ENCODE measurements at regions not wholly inside any gene's neighbourhood (a gene's known extent, or its start where the extent isn't known, plus 50 kb on each side); places are given as distances from the start of the nearest gene placed in this dataset.

- ATAC-seq, result no peak; a peak in 1 of 6 replicates
Observed at GRCh38 chr3:16086690-16087089, 87.8 kb upstream of the GALNT15 start.

GRCh38 chr3:16088496-16088895 is 86.0 kb upstream of the GALNT15 start:
- WGBS (ENCODE audit: missing lambda C conversion rate), result 88% methylated on average over 1 of the region's 1 CpG
- Histone ChIP-seq H3K9me3 (no peaks in the 10 kb centered on the region), H3K4me1 (peaks cover 18% of the 10 kb centered on the region), H3K4me2 (no peak overlapping the region), H3K27ac (no peak overlapping the region), H3K4me3 (no peak overlapping the region)
- CTCF ChIA-PET, result interaction anchor here (3.8 kb wide), 1 partner anchor 40 kb away, joined by 19 read pairs; no protein-coding TSS in a partner anchor
- TF ChIP-seq FOSL2 (IDR thresholded peaks at IDR 0.05) (no peak), FOSL2 (CRISPR knock-in tag; IDR thresholded peaks at IDR 0.05) (no peak), POLR2AphosphoS2 (conservative IDR thresholded peaks at IDR 0.05; ENCODE audit: low read length) (no peak), ELK1 (IDR thresholded peaks at IDR 0.05; ENCODE audit: low read depth, low read length) (no peak), SMC3 (IDR thresholded peaks at IDR 0.05) (no peak), FOSB (CRISPR knock-in tag; IDR thresholded peaks at IDR 0.05) (no peak), CEBPB (IDR thresholded peaks at IDR 0.05) (no peak), TFCP2L1 (CRISPR knock-in tag; IDR thresholded peaks at IDR 0.05) (no peak), NPAS2 (CRISPR knock-in tag; IDR thresholded peaks at IDR 0.05; ENCODE audit: borderline replicate concordance) (no peak), NFE2L2 (conservative IDR thresholded peaks at IDR 0.05; ENCODE audit: low read length) (no peak), RCOR1 (IDR thresholded peaks at IDR 0.05; ENCODE audit: low read depth, low read length) (no peak), HOXA7 (CRISPR knock-in tag; IDR thresholded peaks at IDR 0.05) (no peak), EHMT2 (IDR thresholded peaks at IDR 0.05; ENCODE audit: low read depth) (no peak), E2F6 (IDR thresholded peaks at IDR 0.05; ENCODE audit: borderline replicate concordance, low read depth) (no peak)
- FAIRE-seq (no peak), ATAC-seq (no peak), DNase-seq (ENCODE audit: low read depth in 1 of 2, low spot score in 1 of 2) (no peak)
- POLR2A ChIA-PET, result no interaction called here

More at GRCh38 chr3:16086690-16087089, 87.8 kb upstream of the GALNT15 start:
- DNase-seq (ENCODE audit: low read depth in 1 of 2, low spot score in 1 of 2), result no peak
- CTCF ChIA-PET, result interaction anchor here (1.0 to 1.3 kb wide), 2 partner anchors 26 to 29 kb away, joined by 4 read pairs; no protein-coding TSS in a partner anchor
- no peak overlapping the region for H3K4me2 ChIP-seq
- H3K4me1 ChIP-seq, result peaks cover 18% of the 10 kb centered on the region
- 20% methylated on average over 1 of the region's 1 CpG for WGBS (ENCODE audit: missing lambda C conversion rate)
- H3K9me3 ChIP-seq, result peaks cover 11% of the 10 kb centered on the region
- H3K27ac ChIP-seq, result peak overlapping the region in 1 of 2 experiments; percentile 13; a peak in 2 of 6 replicates
- no peak for TF ChIP-seq RARB (CRISPR knock-in tag; IDR thresholded peaks at IDR 0.05)
- TF ChIP-seq EHMT2 (IDR thresholded peaks at IDR 0.05; ENCODE audit: low read depth), result no peak
- no peak for FAIRE-seq
- H3K4me3 ChIP-seq, result no peak overlapping the region
- POLR2A ChIA-PET, result no interaction called here

GRCh38 chr3:16089521-16089920 is 85.0 kb upstream of the GALNT15 start:
- Histone ChIP-seq H3K4me3 (no peak overlapping the region), H3K4me1 (peaks cover 18% of the 10 kb centered on the region), H3K4me2 (peak overlapping the region; percentile 58), H3K27ac (peak overlapping the region; percentile 38 to 49; a peak in 4 of 6 replicates), H3K9me3 (no peaks in the 10 kb centered on the region)
- no peak for DNase-seq (ENCODE audit: low read depth in 1 of 2, low spot score in 1 of 2)
- no peak for TF ChIP-seq HDAC2 (IDR thresholded peaks at IDR 0.05)
- no peak for TF ChIP-seq SREBF2 (IDR thresholded peaks at IDR 0.05)
- no peak for TF ChIP-seq CHD2 (IDR thresholded peaks at IDR 0.05; ENCODE audit: low read length, partially characterized antibody)
- TF ChIP-seq MAX (IDR thresholded peaks at IDR 0.05), result no peak
- TF ChIP-seq PHF8 (IDR thresholded peaks at IDR 0.05; ENCODE audit: borderline replicate concordance, low read depth), result no peak
- no peak for TF ChIP-seq NPAS2 (CRISPR knock-in tag; IDR thresholded peaks at IDR 0.05; ENCODE audit: borderline replicate concordance)
- no peak for TF ChIP-seq KDM5A (IDR thresholded peaks at IDR 0.05)
- no peak for TF ChIP-seq JUNB (IDR thresholded peaks at IDR 0.05)
- WGBS (ENCODE audit: missing lambda C conversion rate), result 100% methylated on average over 1 of the region's 1 CpG
- no peak for FAIRE-seq
- CTCF ChIA-PET, result interaction anchor here (0.7 to 3.8 kb wide), 4 partner anchors 13 to 89 kb away, joined by 3 to 19 read pairs (median 5); no protein-coding TSS in a partner anchor
- POLR2A ChIA-PET, result interaction anchor here (1.3 kb wide), 1 partner anchor 28 kb away, joined by 3 read pairs; no protein-coding TSS in a partner anchor
- ATAC-seq, result no peak; a peak in 1 of 6 replicates
